ENCODE measurements at regions not wholly inside any gene's neighbourhood (a gene's known extent, or its start where the extent isn't known, plus 50 kb on each side); places are given as distances from the start of the nearest gene placed in this dataset.
A peak's percentile ranks its signal among the peaks of the same experiment; 100 is the strongest.

DNA sequence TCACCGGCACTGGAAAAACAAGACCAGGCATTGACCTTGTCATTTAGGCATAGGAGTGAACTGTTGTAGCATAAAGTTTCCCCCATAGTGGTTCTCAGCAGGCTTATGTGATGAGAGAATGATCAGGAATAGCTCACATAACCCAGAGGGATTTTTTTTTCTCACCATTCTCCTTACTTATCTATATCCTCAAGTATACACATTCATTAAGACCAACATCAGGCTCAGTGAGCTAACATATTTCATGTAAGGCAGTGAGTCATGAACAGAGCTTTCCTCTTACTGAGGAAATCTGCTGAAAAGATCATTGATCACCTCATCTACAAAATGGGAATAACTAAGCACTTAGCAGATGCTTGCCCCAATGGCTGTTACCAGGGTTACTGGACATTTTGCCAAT, 396.6 kb upstream of the TMCO5A start:
- TF ChIP-seq CTCF (conservative IDR thresholded peaks at IDR 0.05; ENCODE audit: low read depth, low read length) = no peak
- DNase-seq (ENCODE audit: low read depth) = peak; percentile 45
- H3K4me3 ChIP-seq (ENCODE audit: low read length) = no peak overlapping the region

DNA sequence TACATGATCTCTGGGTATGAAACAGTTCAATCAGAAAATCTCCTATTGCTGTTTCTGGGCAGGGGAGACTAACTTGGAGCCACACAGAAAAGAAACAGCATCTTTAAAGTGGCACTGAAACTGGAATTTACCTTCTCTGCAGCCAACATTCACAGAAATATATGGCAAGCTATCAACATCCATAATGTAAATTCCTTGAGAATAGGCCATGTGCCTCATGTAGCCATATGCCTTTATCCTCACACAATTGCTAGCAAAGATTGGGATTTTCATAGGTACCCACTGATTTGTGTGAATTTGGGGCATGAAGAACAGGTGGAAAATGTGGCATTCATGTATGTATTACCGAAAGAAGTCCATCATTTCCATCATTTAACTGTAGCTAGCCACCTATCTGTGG, 386.3 kb upstream of the TMCO5A start:
- TF ChIP-seq CTCF (conservative IDR thresholded peaks at IDR 0.05; ENCODE audit: low read depth, low read length) = no peak
- H3K4me3 ChIP-seq (ENCODE audit: low read length) = no peak overlapping the region
- DNase-seq (ENCODE audit: low read depth) = no peak

GRCh38 chr15:37550360-37551024, 383.9 kb upstream of the TMCO5A start:
- no peak for TF ChIP-seq CTCF (conservative IDR thresholded peaks at IDR 0.05; ENCODE audit: low read depth, low read length)
- DNase-seq (ENCODE audit: low read depth) = no peak
- no peak overlapping the region for H3K4me3 ChIP-seq (ENCODE audit: low read length)

- DNase-seq (ENCODE audit: low read depth) = no peak
- TF ChIP-seq CTCF (conservative IDR thresholded peaks at IDR 0.05; ENCODE audit: low read depth, low read length) = no peak
- H3K4me3 ChIP-seq (ENCODE audit: low read length) = no peak overlapping the region
Measured at GRCh38 chr15:37572401-37572800, 362.0 kb upstream of the TMCO5A start.

- H3K4me3 ChIP-seq (ENCODE audit: low read length) = no peak overlapping the region
- no peak for TF ChIP-seq CTCF (conservative IDR thresholded peaks at IDR 0.05; ENCODE audit: low read depth, low read length)
- no peak for DNase-seq (ENCODE audit: low read depth)
Measured at GRCh38 chr15:37574985-37575384, 359.5 kb upstream of the TMCO5A start.

DNA sequence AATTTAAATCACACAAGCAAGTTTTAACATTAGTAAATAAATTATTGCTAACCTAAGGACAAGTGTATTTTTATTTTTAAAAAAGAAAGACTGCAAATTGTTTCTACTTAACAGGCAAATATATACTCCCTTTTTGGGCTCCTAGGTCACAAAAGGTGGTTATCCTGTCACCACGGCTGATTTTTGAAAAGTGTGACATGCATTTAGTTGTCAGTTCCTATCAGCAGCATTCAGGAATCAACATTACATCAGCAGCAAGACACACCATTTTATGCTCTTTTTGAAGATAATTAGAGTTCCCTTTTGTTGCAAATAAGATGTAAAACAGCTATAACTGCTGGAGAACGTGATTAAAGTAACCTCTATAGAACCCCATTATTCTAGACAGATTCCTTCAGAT, 357.5 kb upstream of the TMCO5A start:
- TF ChIP-seq CTCF (conservative IDR thresholded peaks at IDR 0.05; ENCODE audit: low read depth, low read length) = no peak
- no peak for DNase-seq (ENCODE audit: low read depth)
- no peak overlapping the region for H3K4me3 ChIP-seq (ENCODE audit: low read length)

DNA sequence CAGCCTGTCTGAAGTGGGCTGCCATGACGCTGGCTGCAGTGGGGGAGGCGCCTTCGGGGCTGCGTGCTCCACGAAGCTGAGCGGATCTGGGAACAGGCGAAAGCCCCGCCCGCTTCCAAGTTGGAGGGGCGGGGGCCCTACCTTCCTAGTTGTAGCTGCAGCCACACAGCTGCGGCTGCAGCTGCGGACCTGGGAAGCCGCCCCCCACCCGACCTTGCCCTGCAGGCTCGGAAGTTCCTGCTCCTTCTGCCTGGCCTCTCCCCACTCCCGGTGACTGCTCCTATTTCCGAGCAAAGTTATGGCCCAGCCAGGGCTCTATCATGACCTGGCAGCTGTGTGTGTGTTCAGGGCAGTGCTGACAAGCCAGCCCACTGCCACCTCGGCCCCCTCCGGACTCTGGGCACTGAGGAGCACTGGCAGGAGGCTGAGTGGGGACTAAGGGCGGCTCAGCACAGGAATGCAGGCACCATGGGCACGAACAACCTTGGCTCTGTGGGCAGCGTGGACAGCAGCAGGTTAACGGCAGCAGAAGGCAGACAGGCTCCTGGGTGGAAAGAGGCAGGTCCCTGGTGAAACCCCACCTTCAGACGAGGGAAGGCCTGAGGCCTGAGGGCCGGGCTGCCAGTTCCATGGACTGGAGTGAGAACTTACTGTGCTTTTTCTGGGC, 352.4 kb upstream of the TMCO5A start:
- DNase-seq (ENCODE audit: low read depth) = no peak
- H3K4me3 ChIP-seq (ENCODE audit: low read length) = no peak overlapping the region
- no peak for TF ChIP-seq CTCF (conservative IDR thresholded peaks at IDR 0.05; ENCODE audit: low read depth, low read length)
